Loucy (cell line): ENCODE measurements at regions not wholly inside any gene's neighbourhood (a gene's known extent, or its start where the extent isn't known, plus 50 kb on each side); places are given as distances from the start of the nearest gene placed in this dataset.

ENCODE experiments used
- H2AFZ ChIP-seq: fragments of 200-600 bp; sonication (generic); 2 replicates; pipeline ENCODE4 v1.6.0; 2016; ENCODE audit warnings: antibody characterized with exemption, mild to moderate bottlenecking, low read length, moderate library complexity
- H3F3A ChIP-seq: fragments of 200-600 bp; 2 replicates; pipeline ENCODE4 v1.6.0; 2016; ENCODE audit warnings: antibody characterized with exemption, low read depth, mild to moderate bottlenecking
- H3K27me3 ChIP-seq: fragments of 200-600 bp; sonication (generic); 2 replicates; pipeline ENCODE4 v1.6.1; 2014; ENCODE audit warnings: low read length, mild to moderate bottlenecking; ENCODE audit not compliant: insufficient read depth, poor library complexity, severe bottlenecking
- H3K36me3 ChIP-seq: fragments of 200-600 bp; sonication (generic); 2 replicates; pipeline ENCODE4 v1.6.1; 2016; ENCODE audit warnings: low read length; ENCODE audit not compliant: insufficient read depth
- H3K4me1 ChIP-seq: fragments of 200-600 bp; sonication (generic); 2 replicates; pipeline ENCODE4 v1.5.1; 2014; ENCODE audit warnings: low read length, mild to moderate bottlenecking; ENCODE audit not compliant: insufficient read depth, poor library complexity, severe bottlenecking
- H3K4me2 ChIP-seq: fragments of 200-600 bp; sonication (generic); 2 replicates; pipeline ENCODE4 v1.6.0; 2014; ENCODE audit warnings: antibody characterized with exemption, low read length, low read depth, mild to moderate bottlenecking; ENCODE audit not compliant: poor library complexity, severe bottlenecking
- H3K4me3 ChIP-seq: fragments of 200-600 bp; sonication (generic); 2 replicates; pipeline ENCODE4 v1.5.1; 2014; ENCODE audit warnings: low read length, mild to moderate bottlenecking, mixed read lengths; ENCODE audit not compliant: poor library complexity, severe bottlenecking
- H3K79me2 ChIP-seq: fragments of 200-600 bp; sonication (generic); 2 replicates; pipeline ENCODE4 v1.6.1; 2014; ENCODE audit warnings: low read length; ENCODE audit not compliant: insufficient read depth
- H3K9ac ChIP-seq: fragments of 200-600 bp; sonication (generic); 2 replicates; pipeline ENCODE4 v1.6.0; 2014; ENCODE audit warnings: mild to moderate bottlenecking, low read depth, low read length, moderate library complexity; ENCODE audit not compliant: poor library complexity, severe bottlenecking
- H3K9me2 ChIP-seq: fragments of 200-600 bp; sonication (generic); replicated peaks from 2 replicates; pipeline ENCODE4 v1.6.1; 2016; ENCODE audit warnings: low read depth, low read length, mixed read lengths
- H3K9me3 ChIP-seq: fragments of 200-600 bp; sonication (generic); 2 replicates; pipeline ENCODE4 v1.6.1; 2014; ENCODE audit warnings: mild to moderate bottlenecking, antibody characterized with exemption, low read length, low read depth; ENCODE audit not compliant: insufficient read depth
- H4K20me1 ChIP-seq: fragments of 200-600 bp; sonication (generic); 2 replicates; pipeline ENCODE4 v1.6.0; 2014; ENCODE audit warnings: antibody characterized with exemption, low read length, mild to moderate bottlenecking; ENCODE audit not compliant: insufficient read depth, poor library complexity, severe bottlenecking
- EZH2phosphoT487 ChIP-seq: fragments of 200-600 bp; IDR thresholded peaks from 2 replicates; pipeline ENCODE4 v1.6.1; 2018; ENCODE audit warnings: antibody characterized with exemption, mild to moderate bottlenecking, moderate library complexity, borderline replicate concordance
- TF ChIP-seq, protein P1 (sequence below): fragments of 200-600 bp; sonication (generic); conservative IDR thresholded peaks from 2 replicates; pipeline ENCODE4 v1.5.1; 2014; ENCODE audit warnings: mild to moderate bottlenecking, antibody characterized with exemption, low read length

DNA sequence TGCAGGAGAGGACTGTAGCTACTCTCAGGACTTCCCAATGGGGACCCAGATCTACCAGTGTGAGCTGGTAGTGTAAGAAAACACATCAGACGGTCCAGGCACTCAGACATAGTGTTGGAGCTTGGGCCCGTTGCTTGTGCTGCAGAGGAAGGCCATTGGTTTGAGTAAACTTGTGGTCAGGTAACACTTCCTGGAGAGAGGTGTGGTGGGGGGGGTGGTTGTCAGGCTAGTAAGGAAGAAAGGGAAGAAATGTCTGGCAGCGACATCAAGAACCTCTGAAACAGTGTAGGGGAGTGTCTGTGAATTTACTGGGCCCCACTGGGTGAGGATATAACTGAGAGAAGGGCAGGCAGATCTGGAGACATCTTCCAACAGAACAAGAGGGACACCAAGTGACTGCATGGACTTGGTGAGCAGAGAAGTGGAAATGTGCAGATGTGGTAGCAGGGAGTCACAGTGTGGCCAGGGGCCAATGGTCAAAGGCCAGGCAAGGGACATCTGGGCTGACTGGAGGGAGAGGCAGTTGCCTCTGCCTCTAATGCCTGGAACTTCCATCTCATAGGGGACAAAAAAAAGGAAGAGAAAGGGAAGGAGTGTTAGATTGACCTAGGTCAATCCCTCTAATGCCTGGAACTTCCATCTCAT lies 63.7 kb upstream of the MRPS22 start:
- H3F3A ChIP-seq = no peaks in the 10 kb centered on the region
- peak overlapping the region; percentile 77; the same call in 1 of the 2 replicates for H2AFZ ChIP-seq

DNA sequence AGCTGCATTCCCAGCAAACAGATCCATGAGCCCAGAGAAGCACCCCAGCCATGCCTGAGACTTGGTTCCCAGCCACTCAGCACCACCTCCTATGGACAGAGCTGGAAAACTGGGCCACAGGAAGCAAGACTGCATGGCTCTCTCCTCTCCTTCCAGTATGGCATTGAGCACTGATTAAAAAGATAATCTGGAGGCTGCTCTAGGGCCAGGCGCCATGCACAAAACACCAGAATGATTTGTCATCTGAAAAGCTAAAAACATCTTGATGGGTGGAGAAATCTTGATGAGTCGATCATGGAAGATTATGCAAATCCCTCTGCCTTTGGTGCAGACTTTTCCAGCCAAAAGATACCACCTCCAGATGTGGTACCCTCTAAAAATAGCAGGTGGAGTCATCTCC lies 62.7 kb upstream of the MRPS22 start:
- Histone ChIP-seq H3K79me2 (no peaks in the 10 kb centered on the region), H4K20me1 (no peaks in the 10 kb centered on the region), H3K9me3 (no peaks in the 10 kb centered on the region), H3K27me3 (no peaks in the 10 kb centered on the region), H3K9me2 (no peaks in the 10 kb centered on the region), H3K4me1 (peaks cover 16% of the 10 kb centered on the region), H3K4me2 (no peak overlapping the region), H3K4me3 (no peak overlapping the region), H2AFZ (no peak overlapping the region), H3F3A (no peaks in the 10 kb centered on the region), H3K9ac (no peak overlapping the region), H3K36me3 (no peaks in the 10 kb centered on the region)
- TF ChIP-seq, protein P1, sequence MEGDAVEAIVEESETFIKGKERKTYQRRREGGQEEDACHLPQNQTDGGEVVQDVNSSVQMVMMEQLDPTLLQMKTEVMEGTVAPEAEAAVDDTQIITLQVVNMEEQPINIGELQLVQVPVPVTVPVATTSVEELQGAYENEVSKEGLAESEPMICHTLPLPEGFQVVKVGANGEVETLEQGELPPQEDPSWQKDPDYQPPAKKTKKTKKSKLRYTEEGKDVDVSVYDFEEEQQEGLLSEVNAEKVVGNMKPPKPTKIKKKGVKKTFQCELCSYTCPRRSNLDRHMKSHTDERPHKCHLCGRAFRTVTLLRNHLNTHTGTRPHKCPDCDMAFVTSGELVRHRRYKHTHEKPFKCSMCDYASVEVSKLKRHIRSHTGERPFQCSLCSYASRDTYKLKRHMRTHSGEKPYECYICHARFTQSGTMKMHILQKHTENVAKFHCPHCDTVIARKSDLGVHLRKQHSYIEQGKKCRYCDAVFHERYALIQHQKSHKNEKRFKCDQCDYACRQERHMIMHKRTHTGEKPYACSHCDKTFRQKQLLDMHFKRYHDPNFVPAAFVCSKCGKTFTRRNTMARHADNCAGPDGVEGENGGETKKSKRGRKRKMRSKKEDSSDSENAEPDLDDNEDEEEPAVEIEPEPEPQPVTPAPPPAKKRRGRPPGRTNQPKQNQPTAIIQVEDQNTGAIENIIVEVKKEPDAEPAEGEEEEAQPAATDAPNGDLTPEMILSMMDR = no peak
- TF ChIP-seq EZH2phosphoT487 = no peak

More for the DNA sequence above, 63.7 kb upstream of the MRPS22 start:
- Histone ChIP-seq H3K36me3 (no peaks in the 10 kb centered on the region), H3K9me3 (no peaks in the 10 kb centered on the region), H3K79me2 (no peaks in the 10 kb centered on the region), H3K4me2 (peak overlapping the region; percentile 49), H3K9me2 (no peaks in the 10 kb centered on the region), H3K4me1 (peaks cover 16% of the 10 kb centered on the region), H3K27me3 (no peaks in the 10 kb centered on the region), H3K9ac (peak overlapping the region; percentile 29), H3K4me3 (peak overlapping the region; percentile 7), H4K20me1 (no peaks in the 10 kb centered on the region)
- TF ChIP-seq EZH2phosphoT487 = no peak

DNA sequence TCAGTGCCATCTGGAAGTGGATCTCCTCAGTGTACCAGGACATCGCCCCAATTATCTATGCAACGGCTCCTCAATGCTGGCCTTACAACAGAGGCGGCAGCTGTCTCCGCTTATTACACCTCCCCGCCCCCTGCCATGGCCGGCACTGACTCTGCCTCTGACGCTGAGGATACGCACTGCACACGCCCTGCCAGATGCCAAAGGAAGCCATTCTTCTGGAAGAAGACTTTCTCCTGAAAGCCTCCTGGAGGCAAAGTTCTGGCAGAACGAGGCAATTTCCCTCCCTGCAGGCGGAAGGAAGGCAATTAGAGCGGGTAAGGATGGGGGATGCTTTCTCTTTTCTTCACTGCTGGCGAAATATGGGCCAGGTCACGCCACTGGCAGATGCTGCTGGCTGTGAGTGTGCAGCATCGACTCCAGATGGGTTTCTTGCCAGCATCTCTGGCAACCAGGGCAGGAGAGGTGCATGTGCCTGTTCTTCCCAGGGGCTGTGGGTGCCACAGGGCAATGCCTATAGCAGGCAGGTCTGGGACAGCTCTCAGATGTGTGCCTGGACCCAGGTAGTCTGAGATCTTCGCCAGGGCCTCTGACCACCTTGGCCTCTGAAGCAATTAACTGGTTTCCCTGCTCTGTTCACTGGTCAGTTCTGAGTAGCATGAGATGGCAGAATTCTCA lies 62.2 kb upstream of the MRPS22 start:
- no peak overlapping the region for H3K4me2 ChIP-seq
- H3K27me3 ChIP-seq = no peaks in the 10 kb centered on the region
- H3F3A ChIP-seq = no peaks in the 10 kb centered on the region
- H3K4me1 ChIP-seq = peaks cover 16% of the 10 kb centered on the region
- no peak overlapping the region for H3K9ac ChIP-seq
- H3K36me3 ChIP-seq = no peaks in the 10 kb centered on the region
- no peaks in the 10 kb centered on the region for H3K79me2 ChIP-seq
- no peaks in the 10 kb centered on the region for H4K20me1 ChIP-seq
- no peak for TF ChIP-seq EZH2phosphoT487
- TF ChIP-seq, protein P1 = no peak
- no peak overlapping the region for H3K4me3 ChIP-seq
- no peak overlapping the region for H2AFZ ChIP-seq
- no peaks in the 10 kb centered on the region for H3K9me3 ChIP-seq
- no peaks in the 10 kb centered on the region for H3K9me2 ChIP-seq
